Adrenal gland (tissue), 5 donors: ENCODE measurements at regions not wholly inside any gene's neighbourhood (a gene's known extent, or its start where the extent isn't known, plus 50 kb on each side); places are given as distances from the start of the nearest gene placed in this dataset.

Experiments
- CTCF ChIP-seq, 6 experiments: fragments of 450-650 bp in 4 of 6; fragments of 200-600 bp in 2 of 6; sonication (generic) in 1 of 6; IDR thresholded peaks; 1 replicate in 5 of 6; 2 replicates in 1 of 6; pipeline versions ENCODE4 v1.5.1 to v1.8.0; 2016 to 2021; ENCODE audit warnings: antibody characterized with exemption in 6 of 6, mild to moderate bottlenecking in 2 of 6, moderate library complexity in 1 of 6
- POLR2A ChIP-seq, 2 donors: fragments of 450-650 bp; IDR thresholded peaks; one replicate each; pipeline ENCODE4 v1.6.1; 2017; ENCODE audit warnings: antibody characterized with exemption in 2 of 2, mild to moderate bottlenecking in 2 of 2, moderate library complexity in 1 of 2
- donor health status: DM: no; HTN: no; CAD: no.

DNA sequence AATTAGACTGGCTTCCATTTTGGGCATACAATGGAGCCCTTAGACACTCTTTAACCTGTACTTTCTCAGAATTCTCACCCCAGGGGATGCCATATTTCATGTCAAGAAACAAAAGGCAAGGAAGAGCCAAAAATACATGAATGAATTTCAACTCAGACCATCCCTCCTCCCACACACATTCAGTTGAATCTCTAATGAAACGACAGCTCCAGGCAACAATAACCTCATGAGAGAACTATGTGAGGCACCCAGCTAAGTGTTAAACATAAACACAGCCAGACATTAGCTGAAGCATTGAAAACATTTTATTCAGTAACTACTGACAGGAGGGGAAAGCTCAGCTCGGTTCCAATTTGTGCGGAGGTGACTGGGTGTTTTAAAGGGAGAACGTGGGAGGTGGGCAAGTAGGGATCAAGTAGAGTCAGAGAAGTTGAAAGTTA, 1359.1 kb upstream of the CDH9 start:
- TF ChIP-seq CTCF (IDR thresholded peaks at IDR 0.05): no peak
- no peak for TF ChIP-seq POLR2A (IDR thresholded peaks at IDR 0.05)
